H1 (cell line): ENCODE measurements at regions not wholly inside any gene's neighbourhood (a gene's known extent, or its start where the extent isn't known, plus 50 kb on each side); places are given as distances from the start of the nearest gene placed in this dataset.

ENCODE experiments used
- CTCF ChIA-PET: fragments of 300-600 bp; sonication (Branson Sonifier 250); formaldehyde crosslinking; loops from one replicate; lab custom pipeline; 2021; ENCODE audit not compliant: partially characterized antibody; lab: Charles Lee
- POLR2A ChIA-PET: fragments of 300-600 bp; sonication (Branson Sonifier 250); formaldehyde crosslinking; loops from one replicate; lab custom pipeline; 2021; ENCODE audit warnings: inconsistent platforms; ENCODE audit not compliant: partially characterized antibody; lab: Charles Lee
- DNase-seq, 2 experiments: peaks; one replicate each; pipeline versions ENCODE4 v3.0.0 to v3.0.0-alpha.2; 2010 to 2022; ENCODE audit warnings: low spot score in 2 of 2, low read depth in 1 of 2, mixed read lengths in 1 of 2
- FAIRE-seq: peaks from 2 replicates; lab custom pipeline; 2011; peaks lifted over from hg19 to GRCh38; lab: Jason Lieb, UNC
- H2AFZ ChIP-seq: 2 replicates; pipeline ENCODE4 v1.8.1; 2012; ENCODE audit warnings: low read length, inconsistent platforms
- H2AK5ac ChIP-seq: 2 replicates; pipeline ENCODE4 v1.6.1; 2013; ENCODE audit warnings: low read depth, low read length
- H2BK120ac ChIP-seq: replicated peaks from 2 replicates; pipeline ENCODE3; 2013; ENCODE audit warnings: low read depth, low read length, inconsistent platforms
- H2BK12ac ChIP-seq: 2 replicates; pipeline ENCODE4 v1.6.1; 2013; ENCODE audit warnings: low read depth, low read length
- H2BK15ac ChIP-seq: 2 replicates; pipeline ENCODE4 v1.6.1; 2013; ENCODE audit warnings: low read length
- H2BK20ac ChIP-seq: 2 replicates; pipeline ENCODE4 v1.6.1; 2013; ENCODE audit warnings: low read length
- H2BK5ac ChIP-seq: 2 replicates; pipeline ENCODE4 v1.6.1; 2013; ENCODE audit warnings: low read depth, low read length
- H3K14ac ChIP-seq: 2 replicates; pipeline ENCODE4 v1.6.1; 2013; ENCODE audit warnings: inconsistent platforms; ENCODE audit not compliant: insufficient read length
- H3K18ac ChIP-seq: 2 replicates; pipeline ENCODE4 v1.6.1; 2013; ENCODE audit warnings: low read length; ENCODE audit errors: extremely low read depth
- H3K23ac ChIP-seq: 2 replicates; pipeline ENCODE4 v1.6.1; 2013; ENCODE audit warnings: inconsistent platforms; ENCODE audit not compliant: insufficient read length
- H3K23me2 ChIP-seq: 2 replicates; pipeline ENCODE4 v1.6.1; 2013; ENCODE audit warnings: low read depth, low read length
- H3K27ac ChIP-seq: 2 replicates; pipeline ENCODE4 v1.6.1; 2011; ENCODE audit warnings: low read depth, low read length, inconsistent platforms
- H3K27me3 ChIP-seq, 4 experiments: replicated peaks in 1 of 4; 1 replicate in 1 of 4; 2 replicates in 3 of 4; pipeline versions ENCODE4 v1.6.1 to v1.8.1; 2011 to 2013; ENCODE audit warnings: low read length in 3 of 4, mild to moderate bottlenecking in 3 of 4, inconsistent platforms in 2 of 4, mixed read lengths in 2 of 4, moderate library complexity in 1 of 4; ENCODE audit not compliant: control insufficient read depth in 3 of 4, insufficient read depth in 3 of 4; ENCODE audit errors: extremely low read depth in 1 of 4
- H3K36me3 ChIP-seq, 4 experiments: 2 replicates each; pipeline versions ENCODE4 v1.6.1 to v1.8.1; 2011 to 2013; ENCODE audit warnings: mild to moderate bottlenecking in 4 of 4, low read length in 3 of 4, moderate library complexity in 2 of 4, control low read depth in 1 of 4, inconsistent platforms in 1 of 4; ENCODE audit not compliant: insufficient read depth in 4 of 4, control insufficient read depth in 2 of 4
- H3K4ac ChIP-seq: replicated peaks from 2 replicates; pipeline ENCODE3; 2013; ENCODE audit warnings: low read length, low read depth, mixed read lengths, inconsistent platforms; ENCODE audit not compliant: insufficient read length
- H3K4me1 ChIP-seq, 4 experiments: replicated peaks in 1 of 4; 1 replicate in 1 of 4; 2 replicates in 3 of 4; pipeline versions ENCODE4 v1.6.1 to v1.8.1; 2011 to 2013; ENCODE audit warnings: low read length in 3 of 4, inconsistent platforms in 2 of 4, mixed read lengths in 1 of 4; ENCODE audit not compliant: insufficient read depth in 4 of 4, control insufficient read depth in 3 of 4
- H3K4me2 ChIP-seq, 2 experiments: 2 replicates each; pipeline versions ENCODE4 v1.6.1 to v1.8.1; 2011 to 2013; ENCODE audit warnings: low read depth in 2 of 2, low read length in 2 of 2, control low read depth in 1 of 2, inconsistent platforms in 1 of 2, mild to moderate bottlenecking in 1 of 2; ENCODE audit not compliant: insufficient read depth in 1 of 2
- H3K4me3 ChIP-seq, 4 experiments: fragments of 200-600, 300-600 bp in 1 of 4; sonication (generic), shearing (Covaris generic), sonication (Bioruptor Twin) in 1 of 4; 2 replicates each; pipeline versions ENCODE4 v1.5.1 to v1.8.1; 2011 to 2016; ENCODE audit warnings: low read length in 4 of 4, low read depth in 3 of 4, control low read depth in 2 of 4, inconsistent platforms in 2 of 4, mild to moderate bottlenecking in 2 of 4, mixed read lengths in 1 of 4, moderate library complexity in 1 of 4; ENCODE audit not compliant: insufficient read depth in 2 of 4; ENCODE audit errors: extremely low read depth in 1 of 4
- H3K56ac ChIP-seq: replicated peaks from 2 replicates; pipeline ENCODE3; 2013; ENCODE audit warnings: low read depth, mild to moderate bottlenecking, mixed read lengths, low read length, inconsistent platforms; ENCODE audit not compliant: insufficient read length
- H3K79me1 ChIP-seq: 2 replicates; pipeline ENCODE4 v1.6.1; 2013; ENCODE audit warnings: low read depth, low read length, control low read depth
- H3K79me2 ChIP-seq, 2 experiments: 2 replicates each; pipeline versions ENCODE4 v1.6.1 to v1.8.1; 2012 to 2013; ENCODE audit warnings: low read length in 2 of 2, mild to moderate bottlenecking in 2 of 2, inconsistent platforms in 1 of 2; ENCODE audit not compliant: insufficient read depth in 2 of 2, control insufficient read depth in 1 of 2
- H3K9ac ChIP-seq, 4 experiments: replicated peaks in 1 of 4; 1 replicate in 1 of 4; 2 replicates in 3 of 4; pipeline versions ENCODE4 v1.6.1 to v1.8.1; 2011 to 2013; ENCODE audit warnings: low read depth in 3 of 4, low read length in 3 of 4, control low read depth in 2 of 4, mild to moderate bottlenecking in 2 of 4, moderate library complexity in 2 of 4, inconsistent platforms in 1 of 4; ENCODE audit errors: extremely low read depth in 1 of 4
- H3K9me3 ChIP-seq, 2 experiments: 2 replicates each; pipeline versions ENCODE4 v1.6.1 to v1.8.1; 2012 to 2013; ENCODE audit warnings: mild to moderate bottlenecking in 2 of 2, moderate library complexity in 2 of 2, control low read depth in 1 of 2, inconsistent platforms in 1 of 2, low read depth in 1 of 2, low read length in 1 of 2, mixed read lengths in 1 of 2; ENCODE audit not compliant: insufficient read depth in 2 of 2
- H4K20me1 ChIP-seq, 2 experiments: replicated peaks in 1 of 2; 2 replicates each; pipeline versions ENCODE3 to v1.8.1; 2011 to 2013; ENCODE audit warnings: inconsistent platforms in 2 of 2, low read length in 2 of 2, mild to moderate bottlenecking in 1 of 2; ENCODE audit not compliant: insufficient read depth in 2 of 2, control insufficient read depth in 1 of 2
- H4K5ac ChIP-seq: 2 replicates; pipeline ENCODE4 v1.6.1; 2013; ENCODE audit warnings: low read length, low read depth, mixed read lengths, inconsistent platforms; ENCODE audit not compliant: insufficient read length
- H4K8ac ChIP-seq: 2 replicates; pipeline ENCODE4 v1.8.0; 2013; ENCODE audit warnings: mild to moderate bottlenecking, moderate library complexity, low read length, inconsistent platforms; ENCODE audit not compliant: insufficient read depth; ENCODE audit errors: extremely low read depth
- H4K91ac ChIP-seq: replicated peaks from 2 replicates; pipeline ENCODE3; 2013; ENCODE audit warnings: low read length, mixed read lengths, inconsistent platforms; ENCODE audit not compliant: insufficient read length
- BRCA1 ChIP-seq: IDR thresholded peaks from 2 replicates; pipeline ENCODE4 v1.6.1; 2012; ENCODE audit warnings: low read depth, low read length, improper control_type of control experiment
- KDM1A ChIP-seq: fragments of 200-600, 300-600 bp; sonication (generic); IDR thresholded peaks from 2 replicates; pipeline ENCODE4 v1.7.1; 2016; ENCODE audit warnings: mild to moderate bottlenecking, low read length, borderline replicate concordance
- KDM4A ChIP-seq: IDR thresholded peaks from one replicate; pipeline ENCODE4 v1.7.1; 2012; ENCODE audit warnings: low read depth, mild to moderate bottlenecking, moderate library complexity, low read length, inconsistent platforms; ENCODE audit not compliant: severe bottlenecking
- POLR2A ChIP-seq, 2 experiments: IDR thresholded peaks; 1 replicate in 1 of 2; 2 replicates in 1 of 2; pipeline ENCODE4 v1.6.1; 2011; ENCODE audit warnings: low read depth in 2 of 2, low read length in 2 of 2, mild to moderate bottlenecking in 2 of 2; ENCODE audit errors: control extremely low read depth in 1 of 2
- RNF2 ChIP-seq: fragments of 200-900, 300-1000 bp; sonication (generic); IDR thresholded peaks from 2 replicates; pipeline ENCODE4 v1.7.1; 2016; ENCODE audit warnings: borderline replicate concordance, low read depth, mild to moderate bottlenecking, antibody characterized with exemption, low read length; ENCODE audit not compliant: poor library complexity, severe bottlenecking; ENCODE audit errors: missing control alignments
- WGBS, 2 experiments: shearing (Covaris generic) in 1 of 2; methylation state at CpG; one replicate each; pipeline versions ENCODE4 v1.1.6 to v1.1.7; 2013 to 2015; ENCODE audit warnings: low lambda C conversion rate in 2 of 2, mixed read lengths in 2 of 2, inconsistent platforms in 1 of 2, low coverage in 1 of 2, missing lambda C conversion rate in 1 of 2; ENCODE audit not compliant: insufficient replicate concordance in 2 of 2, insufficient coverage in 1 of 2, insufficient read length in 1 of 2; ENCODE audit errors: extremely low coverage in 1 of 2, missing lambda C conversion rate in 1 of 2; 5-methylcytosine and 5-hydroxymethylcytosine counted together

DNA sequence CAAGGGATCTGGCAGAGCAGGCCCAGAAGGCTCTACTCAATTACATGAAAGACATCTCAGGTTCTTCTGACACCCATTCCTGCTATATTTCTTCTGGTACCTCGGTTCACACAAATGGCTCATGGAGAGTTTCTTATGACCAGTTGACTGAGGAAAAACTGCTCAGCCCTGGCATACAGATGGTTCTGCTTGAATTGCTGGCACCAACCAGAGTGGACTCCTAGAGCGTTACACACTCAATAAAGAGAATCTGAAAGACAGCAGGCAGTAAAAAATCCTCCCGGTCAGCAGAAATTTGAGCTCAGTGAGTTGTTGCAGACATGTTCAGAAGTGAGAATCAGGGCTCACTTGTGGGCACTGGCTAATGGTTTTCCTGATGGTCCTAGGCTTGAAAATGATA lies 434.4 kb downstream of the TCERG1L start:
- FAIRE-seq: no peak
- Histone ChIP-seq H2BK20ac (no peak overlapping the region), H3K56ac (no peak overlapping the region), H3K9ac (no peak overlapping the region), H4K91ac (no peak overlapping the region), H3K4ac (no peak overlapping the region), H2BK5ac (no peak overlapping the region), H3K4me1 (no peaks in the 10 kb centered on the region), H3K14ac (no peak overlapping the region), H3K36me3 (no peaks in the 10 kb centered on the region), H3K27ac (no peak overlapping the region), H3K23ac (no peak overlapping the region), H3K4me2 (no peak overlapping the region), H3K79me1 (no peaks in the 10 kb centered on the region), H2AK5ac (no peak overlapping the region), H3K27me3 (no peaks in the 10 kb centered on the region), H2BK120ac (no peak overlapping the region), H2AFZ (no peak overlapping the region), H4K5ac (no peak overlapping the region), H2BK15ac (no peak overlapping the region), H3K4me3 (no peak overlapping the region), H3K18ac (no peak overlapping the region), H3K23me2 (no peaks in the 10 kb centered on the region), H4K8ac (no peak overlapping the region), H2BK12ac (no peak overlapping the region), H3K79me2 (no peaks in the 10 kb centered on the region), H3K9me3 (no peaks in the 10 kb centered on the region), H4K20me1 (no peaks in the 10 kb centered on the region)
- CTCF ChIA-PET: no interaction called here
- TF ChIP-seq KDM1A: no peak
- TF ChIP-seq POLR2A (IDR thresholded peaks at IDR 0.05; ENCODE audit: control extremely low read depth in 1 of 2, low read depth in 2 of 2, low read length in 2 of 2): no peak
- no peak for TF ChIP-seq BRCA1
- no peak for TF ChIP-seq KDM4A
- no peak for TF ChIP-seq RNF2
- no peak for DNase-seq
- POLR2A ChIA-PET: no interaction called here
- WGBS, 2 experiments: 92% methylated on average over 3 of the region's 3 CpGs; no CpG with 5 or more reads in 1 of the 2 experiments
